22Rv1 (cell line): ENCODE measurements at regions not wholly inside any gene's neighbourhood (a gene's known extent, or its start where the extent isn't known, plus 50 kb on each side); places are given as distances from the start of the nearest gene placed in this dataset.

Source experiments
- CTCF ChIP-seq: fragments of 450-650 bp; IDR thresholded peaks from 2 replicates; pipeline ENCODE4 v1.5.1; 2017; ENCODE audit warnings: mild to moderate bottlenecking
- ZFX ChIP-seq: fragments of 450-650 bp; IDR thresholded peaks from 2 replicates; pipeline ENCODE4 v1.6.1; 2017; ENCODE audit warnings: antibody characterized with exemption, borderline replicate concordance

GRCh38 chr4:179110816-179111215 lies 1668.6 kb upstream of the AGA start:
- no peak for TF ChIP-seq CTCF
- TF ChIP-seq ZFX, result no peak
